Spleen (tissue), 11 donors: ENCODE measurements at regions not wholly inside any gene's neighbourhood (a gene's known extent, or its start where the extent isn't known, plus 50 kb on each side); places are given as distances from the start of the nearest gene placed in this dataset.

Experiments used
- DNase-seq: peaks from one replicate; pipeline ENCODE4 v3.0.0-alpha.2; 2020
- H3K27ac ChIP-seq, 8 donors: fragments of 200-600 bp; sonication (generic) in 7 of 8; 1 replicate in 4 of 8; 2 replicates in 4 of 8; pipeline versions ENCODE4 v1.5.0 to v1.8.0; 2016 to 2021; ENCODE audit warnings: inconsistent platforms in 4 of 8, mild to moderate bottlenecking in 4 of 8, moderate library complexity in 1 of 8
- H3K27me3 ChIP-seq, 7 donors: fragments of 200-600 bp; sonication (generic) in 6 of 7; replicated peaks in 1 of 7; 1 replicate in 4 of 7; 2 replicates in 3 of 7; pipeline versions ENCODE4 v1.5.0 to v1.8.0; 2016 to 2021; ENCODE audit warnings: inconsistent platforms in 3 of 7, mild to moderate bottlenecking in 1 of 7
- H3K36me3 ChIP-seq, 6 donors: fragments of 200-600 bp; sonication (generic) in 5 of 6; 1 replicate in 4 of 6; 2 replicates in 2 of 6; pipeline versions ENCODE4 v1.5.0 to v1.8.0; 2016 to 2021; ENCODE audit warnings: inconsistent platforms in 2 of 6
- H3K4me1 ChIP-seq, 6 donors: fragments of 200-600 bp; sonication (generic) in 5 of 6; 1 replicate in 3 of 6; 2 replicates in 3 of 6; pipeline versions ENCODE4 v1.5.0 to v1.8.0; 2016 to 2021; ENCODE audit warnings: inconsistent platforms in 3 of 6
- H3K4me3 ChIP-seq, 8 donors: fragments of 200-600 bp; sonication (generic) in 7 of 8; 1 replicate in 4 of 8; 2 replicates in 4 of 8; pipeline versions ENCODE4 v1.5.0 to v1.8.0; 2016 to 2021; ENCODE audit warnings: inconsistent platforms in 4 of 8, mild to moderate bottlenecking in 4 of 8, moderate library complexity in 2 of 8
- H3K9me3 ChIP-seq, 8 donors: fragments of 200-600 bp; sonication (generic) in 7 of 8; 1 replicate in 4 of 8; 2 replicates in 4 of 8; pipeline versions ENCODE4 v1.5.0 to v1.8.0; 2016 to 2021; ENCODE audit warnings: inconsistent platforms in 4 of 8
- CTCF ChIP-seq, 11 experiments: fragments of 200-600 bp in 7 of 11; fragments of 450-650 bp in 4 of 11; sonication (generic) in 4 of 11; IDR thresholded peaks in 8 of 11; conservative IDR thresholded peaks in 3 of 11; 1 replicate in 7 of 11; 2 replicates in 4 of 11; pipeline versions ENCODE4 v1.4.0 to v1.8.0; 2016 to 2021; ENCODE audit warnings: antibody characterized with exemption in 11 of 11, inconsistent platforms in 4 of 11, mild to moderate bottlenecking in 1 of 11
- POLR2A ChIP-seq, 3 donors: fragments of 450-650 bp; IDR thresholded peaks; one replicate each; pipeline ENCODE4 v1.5.1; 2017; ENCODE audit warnings: antibody characterized with exemption in 3 of 3, mild to moderate bottlenecking in 1 of 3
- POLR2AphosphoS5 ChIP-seq, 3 donors: sonication (generic); formaldehyde crosslinking; IDR thresholded peaks; one replicate each; pipeline ENCODE4 v1.5.1; 2017; ENCODE audit warnings: antibody characterized with exemption in 3 of 3
- WGBS, 5 donors: extraction: QIAGEN DNeasy Blood & Tissue Kit in 3 of 5; methylation state at CpG; one replicate each; pipeline versions ENCODE4 v1.1.5 to v1.1.7; 2013 to 2018; 5-methylcytosine and 5-hydroxymethylcytosine counted together
- intact Hi-C: fragments of 100-400 bp; cut with DNase I; formaldehyde crosslinking; loops from one replicate; pipeline ENCODE4 v1.15.0; 2023; ENCODE audit warnings: low total_unique reads
- donor health status: healthy with polysubstance abuse.
- donor health status: DM: no; HTN: no; CAD: no; lungs with moderate emphysema.
- donor health status: DM: no; HTN: no; CAD: no.
- donor health status: Bipolar disorder and iron deficiency.
- donor health status: healthy.
- donor health status: DM: no; HTN: no; CAD: no.
- donor health status: DM: yes; HTN: yes; CAD: no.

- Histone ChIP-seq H3K4me1 (no peaks in the 10 kb centered on the region), H3K27ac (no peak overlapping the region), H3K27me3 (no peaks in the 10 kb centered on the region), H3K36me3 (no peaks in the 10 kb centered on the region), H3K9me3 (no peaks in the 10 kb centered on the region), H3K4me3 (no peak overlapping the region)
- intact Hi-C loops, result no loop called here
- DNase-seq, result no peak
- TF ChIP-seq POLR2AphosphoS5 (IDR thresholded peaks at IDR 0.05) (no peak), CTCF (IDR thresholded peaks at IDR 0.05 in 8 of 11, conservative IDR thresholded peaks at IDR 0.05 in 3 of 11) (no peak), POLR2A (IDR thresholded peaks at IDR 0.05) (no peak)
- WGBS, 5 donors, result 73 to 90% (median 80%) methylated on average over 3 of the region's 3 CpGs
Measured at GRCh38 chr18:34606851-34607250, 103.2 kb upstream of the DTNA start.

GRCh38 chr18:34608064-34608463 lies 102.0 kb upstream of the DTNA start:
- Histone ChIP-seq H3K4me1 (no peaks in the 10 kb centered on the region), H3K27ac (no peak overlapping the region), H3K9me3 (no peaks in the 10 kb centered on the region), H3K4me3 (no peak overlapping the region), H3K36me3 (no peaks in the 10 kb centered on the region), H3K27me3 (no peaks in the 10 kb centered on the region)
- 72 to 83% (median 80%) methylated on average over 2 of the region's 2 CpGs for WGBS, 5 donors
- DNase-seq, result no peak
- no peak for TF ChIP-seq CTCF (IDR thresholded peaks at IDR 0.05 in 8 of 11, conservative IDR thresholded peaks at IDR 0.05 in 3 of 11)
- no peak for TF ChIP-seq POLR2A (IDR thresholded peaks at IDR 0.05)
- no peak for TF ChIP-seq POLR2AphosphoS5 (IDR thresholded peaks at IDR 0.05)
- intact Hi-C loops, result no loop called here

GRCh38 chr18:34609986-34610648 lies 100.0 kb upstream of the DTNA start:
- 86 to 91% (median 87%) methylated on average over 4 of the region's 4 CpGs for WGBS, 5 donors
- H3K36me3 ChIP-seq, result no peaks in the 10 kb centered on the region

DNA sequence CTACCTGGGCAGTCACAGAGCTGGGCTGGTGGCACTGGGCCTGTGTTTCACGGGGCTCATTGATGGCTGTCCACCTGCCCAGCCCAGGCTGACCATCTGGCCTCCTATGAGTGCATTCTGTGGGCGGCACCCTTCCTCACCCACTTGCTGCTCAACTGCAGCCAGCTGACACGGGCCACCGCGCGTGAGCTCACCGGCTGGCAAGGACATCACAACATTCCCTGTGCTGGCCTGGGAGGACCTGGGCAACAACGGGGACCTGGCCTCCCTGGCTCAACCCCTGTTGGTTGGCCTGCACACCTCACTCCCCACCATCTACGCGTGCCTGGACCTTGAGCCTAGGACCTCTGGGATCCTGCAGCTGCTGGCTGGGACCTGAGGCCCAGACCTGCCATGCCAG lies 98.2 kb upstream of the DTNA start:
- intact Hi-C loops, result no loop called here

More at GRCh38 chr18:34609986-34610648, 100.0 kb upstream of the DTNA start:
- no peak for DNase-seq
- peaks cover 0 to 2% (median 0%) of the 10 kb centered on the region in 8 donors for H3K9me3 ChIP-seq
- intact Hi-C loops, result no loop called here
- no peak overlapping the region for H3K27ac ChIP-seq
- H3K27me3 ChIP-seq, result no peaks in the 10 kb centered on the region
- TF ChIP-seq POLR2A (IDR thresholded peaks at IDR 0.05) (no peak), CTCF (IDR thresholded peaks at IDR 0.05 in 8 of 11, conservative IDR thresholded peaks at IDR 0.05 in 3 of 11) (no peak), POLR2AphosphoS5 (IDR thresholded peaks at IDR 0.05) (no peak)
- no peak overlapping the region for H3K4me3 ChIP-seq
- no peaks in the 10 kb centered on the region for H3K4me1 ChIP-seq

More for the DNA sequence above, 98.2 kb upstream of the DTNA start:
- H3K4me1 ChIP-seq, result no peaks in the 10 kb centered on the region
- no peak overlapping the region for H3K4me3 ChIP-seq
- 64 to 98% (median 96%) methylated on average over 4 to 10 of the region's 10 CpGs for WGBS, 5 donors
- no peak for TF ChIP-seq POLR2AphosphoS5 (IDR thresholded peaks at IDR 0.05)
- TF ChIP-seq POLR2A (IDR thresholded peaks at IDR 0.05), result no peak
- no peak for TF ChIP-seq CTCF (IDR thresholded peaks at IDR 0.05 in 8 of 11, conservative IDR thresholded peaks at IDR 0.05 in 3 of 11)
- H3K27ac ChIP-seq, result no peak overlapping the region
- H3K36me3 ChIP-seq, result no peaks in the 10 kb centered on the region
- peaks cover 0 to 20% (median 7%) of the 10 kb centered on the region in 8 donors for H3K9me3 ChIP-seq
- H3K27me3 ChIP-seq, result no peaks in the 10 kb centered on the region
- no peak for DNase-seq
